ENCODE measurements at regions not wholly inside any gene's neighbourhood (a gene's known extent, or its start where the extent isn't known, plus 50 kb on each side); places are given as distances from the start of the nearest gene placed in this dataset.
A peak's percentile ranks its signal among the peaks of the same experiment; 100 is the strongest.

- H3K9me3 Mint-ChIP-seq (ENCODE audit: unreplicated experiment): peaks cover 7% of the 10 kb centered on the region
- H3K27ac Mint-ChIP-seq (ENCODE audit: low read depth, unreplicated experiment): peak overlapping the region; percentile 81
- no peaks in the 10 kb centered on the region for H3K36me3 Mint-ChIP-seq (ENCODE audit: insufficient read depth, unreplicated experiment)
- intact Hi-C loops (cut with micrococcal nuclease): loop anchor here (5.0 kb wide), 1 partner anchor 265 kb away; no protein-coding TSS in a partner anchor
- H3K4me3 Mint-ChIP-seq (ENCODE audit: unreplicated experiment): no peak overlapping the region
- peaks cover 20% of the 10 kb centered on the region for H3K4me1 Mint-ChIP-seq (ENCODE audit: insufficient read depth, unreplicated experiment)
- no TSS peak for BruUV-seq (replicated peaks)
- POLR2A ChIA-PET: interaction anchor here (0.9 to 1.1 kb wide), 2 partner anchors 25 to 61 kb away, joined by 3 read pairs; no protein-coding TSS in a partner anchor
- DNase-seq (ENCODE audit: unreplicated experiment): no peak
- H3K27me3 Mint-ChIP-seq (ENCODE audit: insufficient read depth, unreplicated experiment): no peaks in the 10 kb centered on the region
- CTCF ChIA-PET: interaction anchor here (0.8 to 1.0 kb wide), 2 partner anchors 10 to 18 kb away, joined by 4 read pairs; no protein-coding TSS in a partner anchor
- TF ChIP-seq CTCF (IDR thresholded peaks at IDR 0.05; ENCODE audit: unreplicated experiment): no peak
Observed at GRCh38 chr2:220002251-220002650, 374.8 kb downstream of the SLC4A3 start.

GRCh38 chr2:220002699-220003098 lies 375.3 kb downstream of the SLC4A3 start:
- CTCF ChIA-PET: interaction anchor here (0.7 to 1.0 kb wide), 3 partner anchors 9 to 573 kb away, joined by 3 to 4 read pairs (median 4); no protein-coding TSS in a partner anchor
- Mint-ChIP-seq H3K9me3 (ENCODE audit: unreplicated experiment) (peaks cover 7% of the 10 kb centered on the region), H3K27me3 (ENCODE audit: insufficient read depth, unreplicated experiment) (no peaks in the 10 kb centered on the region), H3K4me1 (ENCODE audit: insufficient read depth, unreplicated experiment) (peaks cover 20% of the 10 kb centered on the region), H3K4me3 (ENCODE audit: unreplicated experiment) (no peak overlapping the region), H3K36me3 (ENCODE audit: insufficient read depth, unreplicated experiment) (no peaks in the 10 kb centered on the region), H3K27ac (ENCODE audit: low read depth, unreplicated experiment) (no peak overlapping the region)
- intact Hi-C loops (cut with micrococcal nuclease): loop anchor here (5.0 kb wide), 1 partner anchor 265 kb away; no protein-coding TSS in a partner anchor
- BruUV-seq (replicated peaks): no TSS peak
- DNase-seq (ENCODE audit: unreplicated experiment): no peak
- TF ChIP-seq CTCF (IDR thresholded peaks at IDR 0.05; ENCODE audit: unreplicated experiment): no peak
- POLR2A ChIA-PET: interaction anchor here (0.8 to 0.9 kb wide), 2 partner anchors 33 to 60 kb away, joined by 3 to 4 read pairs; no protein-coding TSS in a partner anchor

- DNase-seq (ENCODE audit: unreplicated experiment): no peak
- no peaks in the 10 kb centered on the region for H3K36me3 Mint-ChIP-seq (ENCODE audit: insufficient read depth, unreplicated experiment)
- no TSS peak for BruUV-seq (replicated peaks)
- H3K27me3 Mint-ChIP-seq (ENCODE audit: insufficient read depth, unreplicated experiment): no peaks in the 10 kb centered on the region
- intact Hi-C loops (cut with micrococcal nuclease): no loop called here
- H3K4me1 Mint-ChIP-seq (ENCODE audit: insufficient read depth, unreplicated experiment): peaks cover 20% of the 10 kb centered on the region
- H3K9me3 Mint-ChIP-seq (ENCODE audit: unreplicated experiment): no peaks in the 10 kb centered on the region
- POLR2A ChIA-PET: no interaction called here
- no peak overlapping the region for H3K4me3 Mint-ChIP-seq (ENCODE audit: unreplicated experiment)
- no peak for TF ChIP-seq CTCF (IDR thresholded peaks at IDR 0.05; ENCODE audit: unreplicated experiment)
- H3K27ac Mint-ChIP-seq (ENCODE audit: low read depth, unreplicated experiment): no peak overlapping the region
- CTCF ChIA-PET: no interaction called here
Observed at GRCh38 chr2:220005362-220005761, 377.9 kb downstream of the SLC4A3 start.

DNA sequence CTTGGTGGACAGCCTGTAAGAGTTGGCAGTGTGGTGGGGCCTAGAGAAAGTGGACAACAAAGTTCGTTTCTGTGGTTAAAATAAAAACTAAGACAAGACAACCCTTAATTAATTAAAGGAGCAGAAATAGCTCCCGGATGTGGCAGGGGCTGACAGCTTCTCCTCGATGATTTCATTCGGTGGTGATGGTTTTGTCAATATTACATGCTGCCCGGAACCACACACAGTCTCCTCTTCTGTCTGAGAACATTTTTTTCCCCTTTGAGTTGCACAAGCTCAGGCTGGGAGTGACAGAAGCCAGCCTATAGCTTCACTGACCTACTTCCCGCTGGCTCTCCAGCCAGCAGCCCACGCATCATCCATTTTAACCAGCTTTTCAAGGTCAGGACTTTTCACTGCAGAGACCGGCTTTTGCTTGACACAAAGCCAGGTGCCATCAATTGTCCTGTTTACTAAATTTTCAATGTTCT lies 378.8 kb downstream of the SLC4A3 start:
- Mint-ChIP-seq H3K27me3 (ENCODE audit: insufficient read depth, unreplicated experiment) (no peaks in the 10 kb centered on the region), H3K36me3 (ENCODE audit: insufficient read depth, unreplicated experiment) (no peaks in the 10 kb centered on the region), H3K4me3 (ENCODE audit: unreplicated experiment) (no peak overlapping the region), H3K9me3 (ENCODE audit: unreplicated experiment) (no peaks in the 10 kb centered on the region), H3K27ac (ENCODE audit: low read depth, unreplicated experiment) (no peak overlapping the region), H3K4me1 (ENCODE audit: insufficient read depth, unreplicated experiment) (peaks cover 17% of the 10 kb centered on the region)
- no TSS peak for BruUV-seq (replicated peaks)
- peak; percentile 21 for DNase-seq (ENCODE audit: unreplicated experiment)
- intact Hi-C loops (cut with micrococcal nuclease): no loop called here
- POLR2A ChIA-PET: no interaction called here
- TF ChIP-seq CTCF (IDR thresholded peaks at IDR 0.05; ENCODE audit: unreplicated experiment): no peak
- CTCF ChIA-PET: interaction anchor here (1.5 kb wide), 1 partner anchor 11 kb away, joined by 5 read pairs; no protein-coding TSS in a partner anchor
